GM04504 (cell line): ENCODE measurements at regions not wholly inside any gene's neighbourhood (a gene's known extent, or its start where the extent isn't known, plus 50 kb on each side); places are given as distances from the start of the nearest gene placed in this dataset.

Experiments
- DNase-seq: peaks from one replicate; pipeline ENCODE4 v3.0.0-alpha.2; 2012; ENCODE audit warnings: low read depth

- no peak for DNase-seq
Measured at GRCh38 chr14:66421990-66422946, 63.9 kb upstream of the CCDC196 start.

- no peak for DNase-seq
Measured at GRCh38 chr14:66425402-66425801, 60.8 kb upstream of the CCDC196 start.

GRCh38 chr14:66426451-66426850 is 59.7 kb upstream of the CCDC196 start:
- no peak for DNase-seq

- no peak for DNase-seq
Measured at GRCh38 chr14:66432334-66432733, 53.8 kb upstream of the CCDC196 start.

- no peak for DNase-seq
Measured at GRCh38 chr14:66434464-66434863, 51.7 kb upstream of the CCDC196 start.

- no peak for DNase-seq
Measured at GRCh38 chr14:66435683-66436082, 50.5 kb upstream of the CCDC196 start.
